ENCODE measurements at regions not wholly inside any gene's neighbourhood (a gene's known extent, or its start where the extent isn't known, plus 50 kb on each side); places are given as distances from the start of the nearest gene placed in this dataset.
"Not testable (repeated sequence)": the region's sequence is repeated elsewhere in the genome, so short reads cannot be mapped to it uniquely, and the experiment has no call there.

- not testable (repeated sequence) for TF ChIP-seq CHD2 (IDR thresholded peaks at IDR 0.05; ENCODE audit: low read length, partially characterized antibody); CTCF (IDR thresholded peaks at IDR 0.05); MAX (IDR thresholded peaks at IDR 0.05; ENCODE audit: low read depth); TAF1 (IDR thresholded peaks at IDR 0.05; ENCODE audit: borderline replicate concordance, low read depth, low read length); TCF12 (IDR thresholded peaks at IDR 0.05); POLR2AphosphoS5 (IDR thresholded peaks at IDR 0.05; ENCODE audit: low read depth, low read length); YY1 (IDR thresholded peaks at IDR 0.05; ENCODE audit: low read depth); EP300 (IDR thresholded peaks at IDR 0.05; ENCODE audit: borderline replicate concordance in 1 of 2, low read depth in 1 of 2, low read length in 1 of 2); NFIC (IDR thresholded peaks at IDR 0.05; ENCODE audit: borderline replicate concordance)
These were observed 318.5 kb downstream of the BCL2L11 start for GRCh38 chr2:111439237-111439636.
